NCI-H128 (cell line): ENCODE measurements at regions not wholly inside any gene's neighbourhood (a gene's known extent, or its start where the extent isn't known, plus 50 kb on each side); places are given as distances from the start of the nearest gene placed in this dataset.
"Not testable (repeated sequence)": the region's sequence is repeated elsewhere in the genome, so short reads cannot be mapped to it uniquely, and the experiment has no call there.

Experiments used
- DNase-seq: peaks from one replicate; lab custom pipeline; 2025; ENCODE audit not compliant: unreplicated experiment; lab: John Stamatoyannopoulos, UW

DNA sequence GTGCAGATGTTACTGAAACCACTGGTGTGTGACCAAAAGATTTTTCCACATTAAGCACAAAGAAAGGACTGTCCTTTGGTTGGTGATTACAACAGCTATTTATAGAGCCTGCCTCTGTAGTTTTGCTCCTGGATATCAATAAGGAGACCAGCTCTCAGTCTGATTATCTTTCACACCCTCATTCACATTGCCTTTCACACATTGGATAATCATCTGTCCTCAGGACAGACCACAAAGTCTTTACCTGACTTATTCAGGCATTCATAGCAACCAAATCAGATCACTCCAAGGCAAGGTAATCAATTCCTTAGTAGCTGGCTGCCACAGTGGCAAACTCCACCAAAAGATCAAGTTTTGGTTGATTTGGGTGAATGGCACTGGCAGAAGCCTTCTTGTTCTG is 59.6 kb upstream of the CPSF6 start:
- no peak for DNase-seq

DNA sequence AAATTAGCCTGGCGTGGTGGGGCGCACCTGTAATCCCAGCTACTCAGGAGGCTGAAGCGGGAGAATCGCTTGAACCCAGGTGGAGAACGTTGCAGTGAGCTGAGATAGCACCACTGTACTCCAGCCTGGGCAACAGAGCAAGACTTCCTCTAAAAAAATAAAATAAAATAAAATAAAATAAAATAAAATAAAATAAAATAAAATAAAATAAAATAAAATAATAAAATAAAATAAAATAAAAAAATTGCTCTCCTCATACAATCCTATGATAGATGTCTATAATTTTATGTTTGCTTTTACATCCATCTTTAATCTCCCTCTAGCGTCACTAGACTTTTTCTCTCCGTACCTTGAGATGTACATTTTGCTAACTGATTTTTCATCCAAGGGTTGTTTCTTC is 51.8 kb upstream of the CPSF6 start:
- DNase-seq = not testable (repeated sequence)

DNA sequence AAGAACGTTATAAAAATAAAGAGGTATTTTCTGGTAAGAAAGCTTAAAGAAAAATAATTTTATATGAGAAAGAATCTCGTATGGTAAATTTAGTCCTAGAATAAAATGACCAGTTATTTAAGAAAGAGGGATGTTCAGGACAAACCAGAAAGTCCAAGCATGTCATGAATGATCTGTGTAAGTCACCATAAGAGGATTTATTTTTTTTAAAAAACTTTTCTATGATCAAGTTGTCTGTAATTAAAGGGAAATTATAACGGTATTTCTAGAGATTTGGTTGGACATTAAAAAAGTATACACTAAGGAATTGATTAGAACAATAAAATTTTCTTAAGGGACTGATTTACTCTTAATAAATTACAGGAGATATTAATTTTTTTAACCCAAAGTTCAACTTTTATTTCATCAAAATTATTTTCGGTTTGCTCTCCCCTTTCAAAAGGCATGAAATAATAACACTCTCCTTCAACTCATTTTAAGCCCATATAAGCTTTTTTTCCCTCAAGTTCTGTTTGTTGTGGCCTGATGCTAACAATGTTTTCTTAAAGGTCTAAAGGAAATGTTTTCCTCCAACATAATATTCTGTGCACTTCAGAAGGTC is 49.9 kb upstream of the CPSF6 start:
- DNase-seq = no peak
